H9 (cell line): ENCODE measurements at regions not wholly inside any gene's neighbourhood (a gene's known extent, or its start where the extent isn't known, plus 50 kb on each side); places are given as distances from the start of the nearest gene placed in this dataset.

Experiments
- DNase-seq: peaks from one replicate; pipeline ENCODE4 v3.0.0-alpha.2; 2017
- H2AFZ ChIP-seq: one replicate; pipeline ENCODE4 v1.6.1; 2013; ENCODE audit warnings: mild to moderate bottlenecking, low read length, control low read depth, moderate library complexity
- H2AK5ac ChIP-seq: 2 replicates; pipeline ENCODE4 v1.6.1; 2013; ENCODE audit warnings: low read length, control low read depth, mixed read lengths; ENCODE audit not compliant: insufficient read length
- H2BK120ac ChIP-seq: one replicate; pipeline ENCODE4 v1.6.1; 2013; ENCODE audit warnings: low read depth, mild to moderate bottlenecking, low read length, control low read depth, inconsistent platforms; ENCODE audit not compliant: poor library complexity, severe bottlenecking
- H2BK12ac ChIP-seq: 2 replicates; pipeline ENCODE4 v1.6.1; 2013; ENCODE audit warnings: low read length, control low read depth, mixed read lengths, low read depth; ENCODE audit not compliant: insufficient read length
- H2BK15ac ChIP-seq: 2 replicates; pipeline ENCODE4 v1.6.1; 2013; ENCODE audit warnings: low read depth, low read length, control low read depth
- H2BK20ac ChIP-seq: one replicate; pipeline ENCODE4 v1.6.1; 2013; ENCODE audit warnings: low read depth, mild to moderate bottlenecking, low read length, control low read depth, inconsistent platforms; ENCODE audit not compliant: poor library complexity, severe bottlenecking
- H2BK5ac ChIP-seq: 2 replicates; pipeline ENCODE4 v1.6.1; 2013; ENCODE audit warnings: low read length, control low read depth, mixed read lengths; ENCODE audit not compliant: insufficient read length
- H3K14ac ChIP-seq: 2 replicates; pipeline ENCODE4 v1.6.1; 2013; ENCODE audit warnings: low read length, control low read depth; ENCODE audit not compliant: insufficient read depth
- H3K18ac ChIP-seq: 2 replicates; pipeline ENCODE4 v1.6.1; 2013; ENCODE audit warnings: low read depth, mild to moderate bottlenecking, mixed read lengths, low read length, control low read depth; ENCODE audit not compliant: insufficient read length
- H3K23ac ChIP-seq: 2 replicates; pipeline ENCODE4 v1.6.1; 2013; ENCODE audit warnings: low read length, control low read depth, mixed read lengths, low read depth; ENCODE audit not compliant: insufficient read length
- H3K23me2 ChIP-seq: 2 replicates; pipeline ENCODE4 v1.6.1; 2013; ENCODE audit warnings: low read depth, mild to moderate bottlenecking, mixed read lengths, low read length, control low read depth; ENCODE audit not compliant: insufficient read length, poor library complexity, severe bottlenecking
- H3K27ac ChIP-seq: 2 replicates; pipeline ENCODE4 v1.5.1; 2013; ENCODE audit warnings: low read length, control low read depth, mixed read lengths, low read depth; ENCODE audit not compliant: insufficient read length
- H3K27me3 ChIP-seq: 2 replicates; pipeline ENCODE4 v1.6.1; 2013; ENCODE audit warnings: low read length, control low read depth, inconsistent platforms; ENCODE audit not compliant: insufficient read depth
- H3K4ac ChIP-seq: 2 replicates; pipeline ENCODE4 v1.6.1; 2013; ENCODE audit warnings: low read depth, mild to moderate bottlenecking, control low read depth, inconsistent platforms, low read length, moderate library complexity
- H3K4me1 ChIP-seq: 2 replicates; pipeline ENCODE4 v1.6.1; 2013; ENCODE audit warnings: low read length, control low read depth, inconsistent platforms; ENCODE audit not compliant: insufficient read depth
- H3K4me2 ChIP-seq: 2 replicates; pipeline ENCODE4 v1.6.1; 2013; ENCODE audit warnings: low read length, control low read depth, mixed read lengths; ENCODE audit not compliant: insufficient read length, insufficient read depth
- H3K56ac ChIP-seq: 2 replicates; pipeline ENCODE4 v1.6.1; 2013; ENCODE audit warnings: low read depth, mild to moderate bottlenecking, mixed read lengths, low read length, control low read depth; ENCODE audit not compliant: insufficient read length
- H3K79me1 ChIP-seq: 2 replicates; pipeline ENCODE4 v1.6.1; 2013; ENCODE audit warnings: low read depth, mild to moderate bottlenecking, moderate library complexity, low read length, control low read depth, inconsistent platforms; ENCODE audit not compliant: insufficient read depth, poor library complexity, severe bottlenecking
- H3K79me2 ChIP-seq: 2 replicates; pipeline ENCODE4 v1.6.1; 2013; ENCODE audit warnings: low read length, control low read depth, inconsistent platforms; ENCODE audit not compliant: insufficient read depth
- H3K9ac ChIP-seq: 2 replicates; pipeline ENCODE4 v1.6.1; 2013; ENCODE audit warnings: low read length, control low read depth, mixed read lengths; ENCODE audit not compliant: insufficient read length; ENCODE audit errors: extremely low read depth
- H3K9me3 ChIP-seq: one replicate; pipeline ENCODE4 v1.6.1; 2013; ENCODE audit warnings: low read depth, low read length, inconsistent platforms; ENCODE audit not compliant: control insufficient read depth
- H3T11ph ChIP-seq: one replicate; pipeline ENCODE4 v1.6.1; 2013; ENCODE audit warnings: mild to moderate bottlenecking, low read length, control low read depth, inconsistent platforms
- H4K20me1 ChIP-seq: one replicate; pipeline ENCODE4 v1.6.1; 2013; ENCODE audit not compliant: control insufficient read depth, insufficient read length, insufficient read depth
- H4K5ac ChIP-seq: 2 replicates; pipeline ENCODE4 v1.6.1; 2013; ENCODE audit warnings: low read depth, mild to moderate bottlenecking, mixed read lengths, low read length, control low read depth; ENCODE audit not compliant: insufficient read length
- H4K8ac ChIP-seq: replicated peaks from 2 replicates; pipeline ENCODE4 v1.6.1; 2013; ENCODE audit warnings: low read length, control low read depth, mixed read lengths, low read depth; ENCODE audit not compliant: insufficient read length
- H4K91ac ChIP-seq: 2 replicates; pipeline ENCODE4 v1.6.1; 2013; ENCODE audit warnings: low read depth, mild to moderate bottlenecking, moderate library complexity, mixed read lengths, low read length, control low read depth; ENCODE audit not compliant: insufficient read length
- H3K27ac Mint-ChIP-seq, 3 experiments: 2 replicates in 2 of 3; 3 replicates in 1 of 3; pipeline ENCODE4 v1.8.0; 2020 to 2021; ENCODE audit warnings: mixed read lengths in 3 of 3, mild to moderate bottlenecking in 1 of 3, moderate library complexity in 1 of 3
- H3K27me3 Mint-ChIP-seq: 2 replicates; pipeline ENCODE4 v1.8.0; 2021; ENCODE audit warnings: low read depth, mild to moderate bottlenecking, moderate library complexity, mixed read lengths
- H3K36me3 Mint-ChIP-seq, 3 experiments: 2 replicates in 2 of 3; 3 replicates in 1 of 3; pipeline ENCODE4 v1.8.0; 2020 to 2021; ENCODE audit warnings: low read depth in 3 of 3, mixed read lengths in 3 of 3; ENCODE audit not compliant: insufficient read depth in 1 of 3
- H3K4me1 Mint-ChIP-seq, 2 experiments: 2 replicates each; pipeline ENCODE4 v1.8.0; 2020; ENCODE audit warnings: mixed read lengths in 2 of 2
- H3K4me3 Mint-ChIP-seq, 2 experiments: 2 replicates in 1 of 2; 3 replicates in 1 of 2; pipeline ENCODE4 v1.8.0; 2020 to 2021; ENCODE audit warnings: mild to moderate bottlenecking in 2 of 2, mixed read lengths in 2 of 2, moderate library complexity in 1 of 2
- H3K9me3 Mint-ChIP-seq, 2 experiments: 2 replicates in 1 of 2; 3 replicates in 1 of 2; pipeline ENCODE4 v1.8.0; 2020; ENCODE audit warnings: mild to moderate bottlenecking in 2 of 2, mixed read lengths in 2 of 2, moderate library complexity in 1 of 2
- WGBS: extraction: QIAGEN DNeasy Blood & Tissue Kit; methylation state at CpG from one replicate; pipeline ENCODE4 v1.1.7; 2013; ENCODE audit warnings: missing lambda C conversion rate, low lambda C conversion rate, mixed read lengths; ENCODE audit not compliant: insufficient read length; ENCODE audit errors: extremely low coverage; 5-methylcytosine and 5-hydroxymethylcytosine counted together
- TF ChIP-seq, protein P1 (sequence below): fragments of 200-600 bp; sonication (generic); conservative IDR thresholded peaks from 3 replicates; pipeline ENCODE4 v1.8.0; 2021; ENCODE audit warnings: antibody characterized with exemption, mild to moderate bottlenecking

DNA sequence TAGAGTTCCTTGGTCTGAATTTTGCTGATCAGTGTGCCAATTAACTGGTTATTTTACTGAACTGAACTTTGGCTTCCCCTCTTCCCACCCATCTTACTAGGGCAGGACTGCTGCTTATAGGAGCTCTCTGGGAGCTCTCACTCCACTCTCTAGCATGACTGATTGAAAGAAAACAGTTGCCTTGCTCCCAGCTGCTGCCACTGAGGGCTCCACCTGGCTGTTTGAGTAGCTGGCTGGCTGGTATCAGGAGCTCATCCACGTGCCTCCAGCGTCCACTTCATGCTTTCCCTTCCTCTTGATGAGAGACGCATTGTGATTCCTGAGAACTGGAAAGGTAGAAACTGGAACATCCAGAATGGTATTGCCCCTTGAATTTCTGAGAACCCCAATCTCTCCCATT lies 73.0 kb upstream of the KLHL13 start:
- Histone ChIP-seq H3K4me1 (no peaks in the 10 kb centered on the region), H4K8ac (no peak overlapping the region), H3K23ac (no peak overlapping the region), H3K14ac (no peak overlapping the region), H2AFZ (no peak overlapping the region), H3K9ac (no peak overlapping the region), H4K91ac (no peak overlapping the region), H2BK12ac (no peak overlapping the region), H3K79me2 (no peaks in the 10 kb centered on the region), H4K5ac (no peak overlapping the region), H3K79me1 (no peaks in the 10 kb centered on the region), H2BK20ac (no peak overlapping the region), H2BK5ac (no peak overlapping the region), H3K27ac (no peak overlapping the region), H3K18ac (no peak overlapping the region), H2BK15ac (no peak overlapping the region), H3K56ac (no peak overlapping the region), H3K23me2 (no peaks in the 10 kb centered on the region), H3T11ph (no peak overlapping the region), H3K27me3 (no peaks in the 10 kb centered on the region), H2AK5ac (no peak overlapping the region), H3K4ac (no peak overlapping the region), H4K20me1 (no peaks in the 10 kb centered on the region), H3K4me2 (no peak overlapping the region), H2BK120ac (no peak overlapping the region), H3K9me3 (peaks cover 9% of the 10 kb centered on the region)
- TF ChIP-seq, protein P1, sequence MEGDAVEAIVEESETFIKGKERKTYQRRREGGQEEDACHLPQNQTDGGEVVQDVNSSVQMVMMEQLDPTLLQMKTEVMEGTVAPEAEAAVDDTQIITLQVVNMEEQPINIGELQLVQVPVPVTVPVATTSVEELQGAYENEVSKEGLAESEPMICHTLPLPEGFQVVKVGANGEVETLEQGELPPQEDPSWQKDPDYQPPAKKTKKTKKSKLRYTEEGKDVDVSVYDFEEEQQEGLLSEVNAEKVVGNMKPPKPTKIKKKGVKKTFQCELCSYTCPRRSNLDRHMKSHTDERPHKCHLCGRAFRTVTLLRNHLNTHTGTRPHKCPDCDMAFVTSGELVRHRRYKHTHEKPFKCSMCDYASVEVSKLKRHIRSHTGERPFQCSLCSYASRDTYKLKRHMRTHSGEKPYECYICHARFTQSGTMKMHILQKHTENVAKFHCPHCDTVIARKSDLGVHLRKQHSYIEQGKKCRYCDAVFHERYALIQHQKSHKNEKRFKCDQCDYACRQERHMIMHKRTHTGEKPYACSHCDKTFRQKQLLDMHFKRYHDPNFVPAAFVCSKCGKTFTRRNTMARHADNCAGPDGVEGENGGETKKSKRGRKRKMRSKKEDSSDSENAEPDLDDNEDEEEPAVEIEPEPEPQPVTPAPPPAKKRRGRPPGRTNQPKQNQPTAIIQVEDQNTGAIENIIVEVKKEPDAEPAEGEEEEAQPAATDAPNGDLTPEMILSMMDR, result no peak
- no peak overlapping the region for H3K4me3 Mint-ChIP-seq
- H3K27me3 Mint-ChIP-seq, result no peaks in the 10 kb centered on the region; the same call in 1 of the 2 replicates
- no peak overlapping the region for H3K27ac Mint-ChIP-seq
- H3K9me3 Mint-ChIP-seq, result peaks cover 5 to 48% of the 10 kb centered on the region in 2 experiments; a peak in 2 of 5 replicates
- WGBS, result no CpG with 5 or more reads among the region's 3 CpGs
- peak; percentile 29 for DNase-seq
- H3K36me3 Mint-ChIP-seq, result no peaks in the 10 kb centered on the region
- H3K4me1 Mint-ChIP-seq, result no peaks in the 10 kb centered on the region
